ENCODE measurements at regions not wholly inside any gene's neighbourhood (a gene's known extent, or its start where the extent isn't known, plus 50 kb on each side); places are given as distances from the start of the nearest gene placed in this dataset.

DNA sequence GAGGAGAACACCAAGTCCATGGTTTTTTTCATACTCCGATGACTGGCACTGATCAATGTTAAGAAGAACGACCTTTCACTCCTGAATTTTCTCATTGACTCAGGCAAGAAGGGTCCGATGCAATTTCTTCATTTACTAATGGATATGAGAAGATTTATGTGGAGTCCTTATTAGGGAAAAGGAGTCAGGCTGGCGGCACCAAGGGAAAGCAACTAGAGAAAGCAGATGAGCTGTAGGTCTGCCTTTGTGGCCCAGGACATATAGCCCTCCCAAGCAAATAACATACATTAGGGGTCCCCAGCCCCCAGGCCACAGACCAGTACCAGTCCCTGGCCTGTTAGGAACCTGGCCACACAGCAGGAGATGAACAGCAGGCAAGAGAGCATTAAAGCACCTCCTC, 206.8 kb downstream of the KBTBD8 start:
- TF ChIP-seq, protein P1, sequence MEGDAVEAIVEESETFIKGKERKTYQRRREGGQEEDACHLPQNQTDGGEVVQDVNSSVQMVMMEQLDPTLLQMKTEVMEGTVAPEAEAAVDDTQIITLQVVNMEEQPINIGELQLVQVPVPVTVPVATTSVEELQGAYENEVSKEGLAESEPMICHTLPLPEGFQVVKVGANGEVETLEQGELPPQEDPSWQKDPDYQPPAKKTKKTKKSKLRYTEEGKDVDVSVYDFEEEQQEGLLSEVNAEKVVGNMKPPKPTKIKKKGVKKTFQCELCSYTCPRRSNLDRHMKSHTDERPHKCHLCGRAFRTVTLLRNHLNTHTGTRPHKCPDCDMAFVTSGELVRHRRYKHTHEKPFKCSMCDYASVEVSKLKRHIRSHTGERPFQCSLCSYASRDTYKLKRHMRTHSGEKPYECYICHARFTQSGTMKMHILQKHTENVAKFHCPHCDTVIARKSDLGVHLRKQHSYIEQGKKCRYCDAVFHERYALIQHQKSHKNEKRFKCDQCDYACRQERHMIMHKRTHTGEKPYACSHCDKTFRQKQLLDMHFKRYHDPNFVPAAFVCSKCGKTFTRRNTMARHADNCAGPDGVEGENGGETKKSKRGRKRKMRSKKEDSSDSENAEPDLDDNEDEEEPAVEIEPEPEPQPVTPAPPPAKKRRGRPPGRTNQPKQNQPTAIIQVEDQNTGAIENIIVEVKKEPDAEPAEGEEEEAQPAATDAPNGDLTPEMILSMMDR (IDR thresholded peaks at IDR 0.05; ENCODE audit: low read depth, low read length, missing control alignments), result no peak
- no peak overlapping the region for H3K4me3 ChIP-seq (replicated peaks; ENCODE audit: low read depth, low read length)
- DNase-seq (ENCODE audit: extremely low read depth, low read depth), result no peak

DNA sequence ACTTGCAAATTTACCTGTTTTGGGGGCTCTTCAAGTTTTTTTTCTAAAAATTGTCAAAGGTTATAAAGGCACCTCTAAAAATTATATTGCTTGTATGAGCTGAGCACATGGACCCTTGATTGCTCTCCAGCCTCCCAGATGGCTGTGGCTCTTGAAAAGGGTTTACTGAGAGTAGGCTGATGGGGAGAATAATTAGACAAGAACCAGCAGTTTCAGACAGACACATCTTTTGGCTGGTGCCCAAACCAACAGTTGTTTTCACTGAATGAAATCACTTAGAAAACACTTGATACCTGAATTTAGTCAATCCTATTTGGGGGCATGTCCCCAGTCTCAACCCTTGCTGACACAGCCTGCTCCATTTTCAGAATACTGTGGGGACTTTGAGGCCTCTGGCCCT, 217.6 kb downstream of the KBTBD8 start:
- no peak for DNase-seq (ENCODE audit: extremely low read depth, low read depth)
- TF ChIP-seq, protein P1 (IDR thresholded peaks at IDR 0.05; ENCODE audit: low read depth, low read length, missing control alignments), result no peak
- no peak overlapping the region for H3K4me3 ChIP-seq (replicated peaks; ENCODE audit: low read depth, low read length)

DNA sequence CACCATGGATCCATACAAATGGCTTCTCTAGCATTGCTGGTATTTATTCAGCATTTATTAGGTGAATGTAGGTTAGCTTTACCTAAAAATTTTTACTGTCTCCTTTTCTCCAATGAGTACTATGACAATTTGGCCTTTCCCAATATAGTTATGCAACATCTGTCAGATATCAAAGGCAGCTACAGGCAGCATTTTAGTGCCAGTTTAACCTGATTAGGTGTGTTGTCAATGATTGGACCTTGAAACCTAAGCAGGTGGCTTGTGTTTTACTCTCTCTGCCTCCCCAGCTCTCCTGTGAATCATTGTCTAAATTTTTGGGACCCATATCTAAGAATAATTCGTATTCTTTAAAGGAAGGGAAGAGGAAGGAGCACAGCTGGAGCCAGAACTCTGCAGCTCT, 228.9 kb downstream of the KBTBD8 start:
- no peak for DNase-seq (ENCODE audit: extremely low read depth, low read depth)
- TF ChIP-seq, protein P1 (IDR thresholded peaks at IDR 0.05; ENCODE audit: low read depth, low read length, missing control alignments), result no peak

DNA sequence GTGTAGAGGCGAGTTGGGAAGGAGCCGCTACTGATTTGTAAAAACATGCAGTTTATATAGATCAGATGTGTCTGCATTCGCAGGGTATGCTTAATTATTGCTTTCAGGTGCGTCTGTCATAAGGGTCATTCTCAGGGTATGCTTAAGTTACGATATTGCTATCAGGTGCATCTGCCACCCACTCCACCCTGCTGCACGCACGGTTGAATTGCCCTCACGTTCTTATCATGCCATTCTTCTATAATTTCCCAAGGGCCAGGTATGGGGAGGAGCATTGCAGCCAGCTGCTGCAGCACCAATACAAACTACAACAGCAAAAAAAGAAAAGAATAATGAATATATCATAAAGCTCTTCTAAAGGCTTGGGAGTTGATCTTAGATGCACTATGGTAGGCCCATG, 230.0 kb downstream of the KBTBD8 start:
- TF ChIP-seq, protein P1 (IDR thresholded peaks at IDR 0.05; ENCODE audit: low read depth, low read length, missing control alignments), result no peak
- DNase-seq (ENCODE audit: extremely low read depth, low read depth), result no peak

More for the DNA sequence above, 228.9 kb downstream of the KBTBD8 start:
- no peak overlapping the region for H3K4me3 ChIP-seq (replicated peaks; ENCODE audit: low read depth, low read length)

DNA sequence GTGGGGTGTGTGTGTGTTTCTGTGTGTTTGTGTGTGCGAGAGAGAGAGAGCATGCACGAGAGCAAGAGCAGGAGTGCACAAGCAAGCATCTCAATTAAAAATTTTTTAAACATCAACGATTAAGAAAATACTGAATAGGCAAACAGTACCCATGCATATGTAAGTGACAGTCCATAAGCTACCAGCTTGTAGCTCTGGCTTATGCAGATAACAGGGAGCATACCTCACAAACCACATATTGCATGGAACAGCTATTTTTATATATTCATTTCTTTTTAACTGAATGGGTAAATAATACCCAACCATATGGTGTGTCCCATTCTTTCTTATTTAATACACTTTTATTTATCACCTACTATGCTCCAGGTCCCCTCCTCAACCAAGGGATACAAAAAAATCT, 234.5 kb downstream of the KBTBD8 start:
- DNase-seq (ENCODE audit: extremely low read depth, low read depth), result no peak
- TF ChIP-seq, protein P1 (IDR thresholded peaks at IDR 0.05; ENCODE audit: low read depth, low read length, missing control alignments), result no peak
- H3K4me3 ChIP-seq (replicated peaks; ENCODE audit: low read depth, low read length), result no peak overlapping the region

More for the DNA sequence above, 230.0 kb downstream of the KBTBD8 start:
- H3K4me3 ChIP-seq (replicated peaks; ENCODE audit: low read depth, low read length), result no peak overlapping the region

DNA sequence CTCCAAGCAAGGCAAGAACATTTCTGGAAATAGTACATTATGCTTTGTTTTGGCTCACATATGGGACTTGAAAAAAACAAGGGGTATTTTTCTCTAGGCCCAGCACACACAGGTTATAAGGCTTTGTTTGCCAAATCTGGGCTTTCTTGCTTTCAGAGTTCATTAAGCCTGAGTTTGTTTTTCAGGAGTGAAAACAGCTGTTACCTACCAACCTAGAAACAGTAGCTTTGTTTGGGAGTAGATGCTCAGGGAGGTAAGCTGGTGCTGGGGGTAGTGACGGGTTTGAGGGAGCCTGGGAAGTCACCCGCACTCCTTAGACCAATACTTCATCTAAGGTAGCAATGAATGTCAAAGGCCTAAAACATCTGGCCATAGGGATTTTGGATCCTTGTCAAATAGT, 241.2 kb downstream of the KBTBD8 start:
- no peak overlapping the region for H3K4me3 ChIP-seq (replicated peaks; ENCODE audit: low read depth, low read length)
- TF ChIP-seq, protein P1 (IDR thresholded peaks at IDR 0.05; ENCODE audit: low read depth, low read length, missing control alignments), result no peak
- DNase-seq (ENCODE audit: extremely low read depth, low read depth), result no peak

DNA sequence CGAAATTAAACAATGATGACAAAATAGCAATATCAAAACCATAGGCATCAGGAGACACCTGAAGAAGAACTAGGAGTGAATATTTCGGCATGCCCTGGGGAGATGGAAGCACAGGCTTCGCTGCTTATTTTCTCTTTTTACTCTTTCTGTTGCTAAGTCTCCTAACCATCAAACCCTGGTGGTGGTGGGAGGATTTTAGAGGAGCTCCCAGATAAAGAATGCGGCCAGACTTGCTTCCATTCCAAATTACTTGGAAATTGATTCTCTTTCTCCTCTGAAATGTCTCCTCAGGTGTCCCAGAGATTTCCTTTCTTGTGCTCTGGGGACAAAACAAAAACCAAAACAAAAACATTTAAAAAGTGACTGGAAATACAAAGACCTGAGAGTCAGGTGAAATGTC, 243.0 kb downstream of the KBTBD8 start:
- no peak for DNase-seq (ENCODE audit: extremely low read depth, low read depth)
- no peak overlapping the region for H3K4me3 ChIP-seq (replicated peaks; ENCODE audit: low read depth, low read length)
- TF ChIP-seq, protein P1 (IDR thresholded peaks at IDR 0.05; ENCODE audit: low read depth, low read length, missing control alignments), result no peak
